LNCaP clone FGC (cell line): ENCODE measurements at regions not wholly inside any gene's neighbourhood (a gene's known extent, or its start where the extent isn't known, plus 50 kb on each side); places are given as distances from the start of the nearest gene placed in this dataset.

ENCODE experiments used
- DNase-seq: peaks from one replicate; pipeline ENCODE4 v3.0.0-alpha.2; 2011; ENCODE audit warnings: low read depth
- H3K4me3 ChIP-seq: 2 replicates; pipeline ENCODE4 v1.5.1; 2011; ENCODE audit warnings: mild to moderate bottlenecking, low read depth, low read length, control low read depth
- CTCF ChIP-seq: IDR thresholded peaks from 2 replicates; pipeline ENCODE4 v1.5.1; 2012; ENCODE audit warnings: mild to moderate bottlenecking; ENCODE audit not compliant: control insufficient read depth, insufficient read depth; ENCODE audit errors: extremely low read depth

DNA sequence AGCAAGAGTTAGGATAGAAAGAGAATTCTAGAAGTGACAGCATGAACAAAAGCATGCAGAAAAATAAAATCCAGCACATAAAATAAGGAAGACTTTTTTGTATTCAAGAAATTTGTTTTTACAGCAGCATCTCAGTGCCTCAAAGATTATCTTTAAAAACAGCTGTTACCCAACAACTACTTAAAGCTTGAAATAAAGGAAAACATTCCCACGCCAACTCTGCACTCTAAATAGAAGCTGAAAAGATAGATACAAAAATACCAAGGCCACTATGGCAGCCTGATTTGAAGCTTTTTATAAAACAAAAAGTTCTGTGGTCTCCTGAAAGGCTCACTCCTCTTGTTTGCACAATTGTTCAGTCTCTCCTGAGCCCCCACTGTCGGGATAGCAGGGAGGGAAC, 83.6 kb upstream of the LRRC55 start:
- no peak for TF ChIP-seq CTCF
- DNase-seq: no peak

DNA sequence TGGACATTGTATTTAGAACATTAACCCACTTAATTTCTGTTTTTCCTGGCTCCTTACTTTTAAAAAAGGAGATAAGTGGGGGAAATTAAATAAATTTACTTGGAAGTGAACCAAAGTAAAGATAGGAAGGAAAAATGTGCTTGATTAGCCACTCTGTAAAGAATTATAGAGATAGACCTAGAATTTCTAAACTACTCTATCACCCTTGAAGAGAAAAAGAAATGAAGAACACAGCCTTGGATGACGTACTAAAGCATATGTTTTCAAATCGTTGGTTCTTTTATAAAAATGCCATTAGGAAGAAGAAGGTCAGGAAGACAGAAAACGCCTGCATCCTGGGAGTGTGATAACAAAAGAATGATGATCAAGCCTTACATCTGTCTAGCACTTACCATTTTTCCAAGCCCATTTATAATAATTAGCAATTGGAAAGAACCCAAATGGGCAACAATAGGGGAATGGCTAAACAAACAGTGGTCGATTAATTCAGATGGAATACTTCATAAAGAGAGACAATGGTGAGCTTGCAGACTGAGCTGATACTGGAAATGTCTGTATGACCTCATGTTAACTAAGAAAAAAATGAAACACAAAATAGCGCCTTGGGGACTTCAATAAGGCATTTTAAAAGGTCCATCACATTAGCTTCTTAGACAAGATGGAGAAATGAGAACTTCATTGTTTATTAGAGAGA, 81.0 kb upstream of the LRRC55 start:
- DNase-seq: no peak
- H3K4me3 ChIP-seq: no peak overlapping the region
- no peak for TF ChIP-seq CTCF

More for the DNA sequence above, 83.6 kb upstream of the LRRC55 start:
- H3K4me3 ChIP-seq: no peak overlapping the region

GRCh38 chr11:57103899-57104605, 77.7 kb upstream of the LRRC55 start:
- TF ChIP-seq CTCF: no peak
- no peak overlapping the region for H3K4me3 ChIP-seq
- no peak for DNase-seq

DNA sequence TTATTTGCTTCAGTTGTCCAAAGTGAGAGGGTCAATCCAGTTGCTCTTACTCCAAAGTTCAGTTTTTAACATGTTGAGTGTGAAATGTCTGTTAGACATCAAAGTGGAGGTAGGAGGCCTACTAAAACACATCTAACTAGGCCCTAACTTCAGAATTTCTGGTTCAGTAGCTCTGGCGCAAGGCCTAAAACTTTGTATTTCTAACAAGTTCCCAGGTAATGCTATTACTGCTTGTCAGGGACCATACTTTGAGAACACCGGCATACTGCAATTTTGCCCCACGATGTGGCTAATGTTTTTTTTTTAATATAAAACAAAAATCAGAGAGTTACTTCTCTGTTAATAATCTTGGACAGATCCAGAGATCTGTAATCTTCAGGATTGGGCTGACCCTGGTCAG, 72.4 kb upstream of the LRRC55 start:
- no peak overlapping the region for H3K4me3 ChIP-seq
- no peak for DNase-seq
- TF ChIP-seq CTCF: no peak

DNA sequence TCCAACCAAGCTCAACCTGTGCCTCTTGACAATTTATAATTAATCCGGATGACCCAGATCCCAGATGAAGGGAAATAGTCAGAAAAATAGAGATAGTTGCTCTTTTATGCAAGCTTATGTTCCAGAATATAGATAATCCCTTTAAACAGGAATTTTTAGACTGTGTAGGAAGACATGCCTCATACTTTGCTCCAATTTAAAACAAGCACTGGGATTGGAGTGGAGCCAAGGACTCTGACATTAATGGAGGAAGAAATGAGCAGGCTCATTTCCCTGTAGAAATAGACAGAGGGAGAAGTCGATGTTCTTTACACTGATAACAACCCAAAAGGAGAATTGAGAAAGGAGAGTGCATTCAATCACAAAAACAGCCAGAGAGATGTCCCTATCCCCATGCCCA, 70.1 kb upstream of the LRRC55 start:
- no peak overlapping the region for H3K4me3 ChIP-seq
- no peak for TF ChIP-seq CTCF
- DNase-seq: no peak

DNA sequence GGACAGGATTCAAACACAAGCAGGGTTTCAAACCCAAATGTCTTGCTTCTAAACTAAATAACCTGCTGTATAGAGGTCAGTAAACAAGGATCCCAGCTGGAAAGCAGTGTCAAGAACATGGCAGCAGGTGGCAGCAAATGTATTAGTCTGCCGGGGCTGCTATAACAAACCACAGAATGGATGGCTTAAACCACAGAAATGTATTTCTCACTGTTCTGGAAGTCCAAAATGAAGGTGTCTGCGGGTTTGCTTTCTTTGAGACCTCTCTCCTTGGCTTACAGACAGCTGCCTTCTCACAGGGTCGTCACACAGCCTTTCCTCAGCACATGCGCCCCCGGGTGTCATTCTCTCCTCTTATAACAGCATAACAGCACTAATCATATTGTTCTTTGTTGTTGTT, 65.1 kb upstream of the LRRC55 start:
- no peak overlapping the region for H3K4me3 ChIP-seq
- TF ChIP-seq CTCF: peak; percentile 91
- no peak for DNase-seq
